ENCODE measurements at regions not wholly inside any gene's neighbourhood (a gene's known extent, or its start where the extent isn't known, plus 50 kb on each side); places are given as distances from the start of the nearest gene placed in this dataset.
"Not testable (repeated sequence)": the region's sequence is repeated elsewhere in the genome, so short reads cannot be mapped to it uniquely, and the experiment has no call there.

GRCh38 chr18:22594155-22594690 lies 176.5 kb upstream of the CTAGE1 start:
- Histone ChIP-seq H3K27me3 (replicated peaks; ENCODE audit: control insufficient read depth, insufficient read depth, low read length) (no peaks in the 10 kb centered on the region), H3K36me3 (ENCODE audit: control insufficient read depth, insufficient read depth, low read length) (no peaks in the 10 kb centered on the region), H3K4me3 (replicated peaks; ENCODE audit: low read depth, low read length) (no peak overlapping the region)
- no peak for TF ChIP-seq CTCF (IDR thresholded peaks at IDR 0.05; ENCODE audit: insufficient read depth, low read length, poor library complexity, severe bottlenecking)
- DNase-seq (ENCODE audit: extremely low read depth, insufficient read length), result no peak

GRCh38 chr18:22601481-22601880 lies 183.8 kb upstream of the CTAGE1 start:
- H3K27me3 ChIP-seq (replicated peaks; ENCODE audit: control insufficient read depth, insufficient read depth, low read length), result no peaks in the 10 kb centered on the region
- no peak for DNase-seq (ENCODE audit: extremely low read depth, insufficient read length)
- no peak overlapping the region for H3K4me3 ChIP-seq (replicated peaks; ENCODE audit: low read depth, low read length)
- no peak for TF ChIP-seq CTCF (IDR thresholded peaks at IDR 0.05; ENCODE audit: insufficient read depth, low read length, poor library complexity, severe bottlenecking)
- no peaks in the 10 kb centered on the region for H3K36me3 ChIP-seq (ENCODE audit: control insufficient read depth, insufficient read depth, low read length)

GRCh38 chr18:22602456-22602855 lies 184.7 kb upstream of the CTAGE1 start:
- not testable (repeated sequence) for H3K27me3 ChIP-seq (replicated peaks; ENCODE audit: control insufficient read depth, insufficient read depth, low read length); DNase-seq (ENCODE audit: extremely low read depth, insufficient read length); H3K4me3 ChIP-seq (replicated peaks; ENCODE audit: low read depth, low read length); H3K36me3 ChIP-seq (ENCODE audit: control insufficient read depth, insufficient read depth, low read length)

GRCh38 chr18:22603902-22604301 lies 186.2 kb upstream of the CTAGE1 start:
- Histone ChIP-seq H3K27me3 (replicated peaks; ENCODE audit: control insufficient read depth, insufficient read depth, low read length) (no peaks in the 10 kb centered on the region; the same call in 1 of the 2 replicates), H3K36me3 (ENCODE audit: control insufficient read depth, insufficient read depth, low read length) (no peaks in the 10 kb centered on the region), H3K4me3 (replicated peaks; ENCODE audit: low read depth, low read length) (no peak overlapping the region)
- no peak for TF ChIP-seq CTCF (IDR thresholded peaks at IDR 0.05; ENCODE audit: insufficient read depth, low read length, poor library complexity, severe bottlenecking)
- DNase-seq (ENCODE audit: extremely low read depth, insufficient read length), result no peak

- H3K27me3 ChIP-seq (replicated peaks; ENCODE audit: control insufficient read depth, insufficient read depth, low read length), result no peaks in the 10 kb centered on the region; the same call in 1 of the 2 replicates
- H3K4me3 ChIP-seq (replicated peaks; ENCODE audit: low read depth, low read length), result no peak overlapping the region
- no peak for DNase-seq (ENCODE audit: extremely low read depth, insufficient read length)
- H3K36me3 ChIP-seq (ENCODE audit: control insufficient read depth, insufficient read depth, low read length), result no peaks in the 10 kb centered on the region
- no peak for TF ChIP-seq CTCF (IDR thresholded peaks at IDR 0.05; ENCODE audit: insufficient read depth, low read length, poor library complexity, severe bottlenecking)
These were observed 186.8 kb upstream of the CTAGE1 start for GRCh38 chr18:22604390-22604985.

GRCh38 chr18:22604986-22605421 lies 187.3 kb upstream of the CTAGE1 start:
- DNase-seq (ENCODE audit: extremely low read depth, insufficient read length), result no peak
- no peaks in the 10 kb centered on the region for H3K36me3 ChIP-seq (ENCODE audit: control insufficient read depth, insufficient read depth, low read length)
- no peak for TF ChIP-seq CTCF (IDR thresholded peaks at IDR 0.05; ENCODE audit: insufficient read depth, low read length, poor library complexity, severe bottlenecking)
- no peaks in the 10 kb centered on the region; the same call in none of the 2 replicates for H3K27me3 ChIP-seq (replicated peaks; ENCODE audit: control insufficient read depth, insufficient read depth, low read length)
- no peak overlapping the region for H3K4me3 ChIP-seq (replicated peaks; ENCODE audit: low read depth, low read length)
